AG04449 (cell line): ENCODE measurements at regions not wholly inside any gene's neighbourhood (a gene's known extent, or its start where the extent isn't known, plus 50 kb on each side); places are given as distances from the start of the nearest gene placed in this dataset.

ENCODE experiments used
- CTCF ChIA-PET: fragments of 350-600 bp; formaldehyde crosslinking; extraction: SDS; loops from one replicate; lab custom pipeline; 2021; ENCODE audit warnings: antibody characterized with exemption; lab: Yijun Ruan, JAX
- POLR2A ChIA-PET: fragments of 400-600, 350-600 bp; formaldehyde crosslinking; extraction: SDS; loops from one replicate; lab custom pipeline; 2020; ENCODE audit warnings: antibody characterized with exemption, inconsistent platforms; lab: Yijun Ruan, JAX
- DNase-seq: peaks from one replicate; pipeline ENCODE4 v3.0.0-alpha.2; 2010; ENCODE audit warnings: low read depth, low spot score
- H3K4me3 ChIP-seq: 2 replicates; pipeline ENCODE4 v1.5.1; 2011; ENCODE audit warnings: low read depth, mild to moderate bottlenecking, control low read depth, low read length
- TF ChIP-seq, protein P1 (sequence below): IDR thresholded peaks from one replicate; pipeline ENCODE4 v1.5.1; 2011; ENCODE audit warnings: mild to moderate bottlenecking, moderate library complexity, low read length, control low read depth, inconsistent platforms; ENCODE audit not compliant: insufficient read depth; ENCODE audit errors: missing control alignments

DNA sequence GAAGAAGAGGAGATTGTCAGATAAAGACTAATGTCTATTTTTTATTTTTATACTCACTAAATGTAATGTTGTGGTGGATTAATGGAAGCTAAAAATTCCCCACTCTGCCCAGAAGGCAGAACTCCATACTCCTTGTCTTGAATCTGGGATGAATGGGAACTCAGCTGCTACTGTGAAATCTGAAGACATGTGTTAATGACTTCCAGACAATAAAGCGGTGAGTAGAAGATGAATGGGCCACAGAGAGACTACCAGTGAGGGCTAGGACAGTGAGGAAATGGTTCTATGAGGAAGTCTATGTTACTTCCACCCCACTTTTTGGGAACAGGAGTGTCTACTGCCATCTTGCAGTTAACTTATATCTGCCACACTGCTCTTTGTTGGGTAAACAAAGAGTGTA lies 726.9 kb downstream of the CDH8 start:
- TF ChIP-seq, protein P1, sequence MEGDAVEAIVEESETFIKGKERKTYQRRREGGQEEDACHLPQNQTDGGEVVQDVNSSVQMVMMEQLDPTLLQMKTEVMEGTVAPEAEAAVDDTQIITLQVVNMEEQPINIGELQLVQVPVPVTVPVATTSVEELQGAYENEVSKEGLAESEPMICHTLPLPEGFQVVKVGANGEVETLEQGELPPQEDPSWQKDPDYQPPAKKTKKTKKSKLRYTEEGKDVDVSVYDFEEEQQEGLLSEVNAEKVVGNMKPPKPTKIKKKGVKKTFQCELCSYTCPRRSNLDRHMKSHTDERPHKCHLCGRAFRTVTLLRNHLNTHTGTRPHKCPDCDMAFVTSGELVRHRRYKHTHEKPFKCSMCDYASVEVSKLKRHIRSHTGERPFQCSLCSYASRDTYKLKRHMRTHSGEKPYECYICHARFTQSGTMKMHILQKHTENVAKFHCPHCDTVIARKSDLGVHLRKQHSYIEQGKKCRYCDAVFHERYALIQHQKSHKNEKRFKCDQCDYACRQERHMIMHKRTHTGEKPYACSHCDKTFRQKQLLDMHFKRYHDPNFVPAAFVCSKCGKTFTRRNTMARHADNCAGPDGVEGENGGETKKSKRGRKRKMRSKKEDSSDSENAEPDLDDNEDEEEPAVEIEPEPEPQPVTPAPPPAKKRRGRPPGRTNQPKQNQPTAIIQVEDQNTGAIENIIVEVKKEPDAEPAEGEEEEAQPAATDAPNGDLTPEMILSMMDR = no peak
- CTCF ChIA-PET = no interaction called here
- H3K4me3 ChIP-seq = no peak overlapping the region
- POLR2A ChIA-PET = no interaction called here
- DNase-seq = no peak

DNA sequence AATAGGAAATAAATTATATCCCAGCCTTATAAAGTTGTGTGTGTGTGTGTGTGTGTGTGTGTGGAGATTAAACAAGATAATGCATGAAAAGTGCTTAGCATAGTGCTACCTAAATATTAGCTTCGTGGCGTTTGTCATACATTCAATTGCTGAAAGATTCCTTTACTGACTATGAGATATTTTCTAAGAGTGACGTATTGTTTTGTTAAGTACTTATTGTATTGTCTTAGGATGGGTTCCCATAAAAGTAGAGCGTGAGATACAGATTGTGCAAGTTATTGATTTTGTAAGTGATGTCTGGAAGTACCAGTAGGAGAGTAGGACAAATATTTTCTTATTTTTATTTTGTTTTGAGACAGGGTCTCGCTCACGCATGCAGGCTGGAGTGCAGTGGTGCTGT lies 730.0 kb downstream of the CDH8 start:
- no peak for DNase-seq
- no peak overlapping the region for H3K4me3 ChIP-seq
- TF ChIP-seq, protein P1 = no peak
- ChIA-PET POLR2A (no interaction called here), CTCF (no interaction called here)

DNA sequence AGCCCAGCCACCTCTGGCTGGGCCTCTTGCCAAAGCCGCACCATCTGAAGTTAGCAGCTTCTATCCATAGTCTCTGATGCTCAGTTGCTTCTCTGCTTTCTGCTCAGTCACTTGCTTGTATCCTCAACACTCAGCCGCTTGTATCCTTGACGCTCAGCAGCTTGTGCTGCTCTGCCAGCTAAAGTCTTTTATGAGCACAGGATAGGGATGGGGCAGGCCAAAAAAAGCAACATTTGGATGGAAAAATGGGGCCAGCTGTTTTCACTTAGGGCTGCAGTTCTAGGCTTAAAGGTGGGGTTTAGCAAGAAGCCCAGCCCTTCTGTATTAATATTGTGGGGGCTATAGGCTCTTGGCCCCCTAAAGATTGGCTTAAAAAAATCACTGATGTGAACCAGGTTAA lies 739.4 kb downstream of the CDH8 start:
- H3K4me3 ChIP-seq = no peak overlapping the region
- TF ChIP-seq, protein P1 = no peak
- DNase-seq = no peak
- ChIA-PET POLR2A (no interaction called here), CTCF (no interaction called here)

DNA sequence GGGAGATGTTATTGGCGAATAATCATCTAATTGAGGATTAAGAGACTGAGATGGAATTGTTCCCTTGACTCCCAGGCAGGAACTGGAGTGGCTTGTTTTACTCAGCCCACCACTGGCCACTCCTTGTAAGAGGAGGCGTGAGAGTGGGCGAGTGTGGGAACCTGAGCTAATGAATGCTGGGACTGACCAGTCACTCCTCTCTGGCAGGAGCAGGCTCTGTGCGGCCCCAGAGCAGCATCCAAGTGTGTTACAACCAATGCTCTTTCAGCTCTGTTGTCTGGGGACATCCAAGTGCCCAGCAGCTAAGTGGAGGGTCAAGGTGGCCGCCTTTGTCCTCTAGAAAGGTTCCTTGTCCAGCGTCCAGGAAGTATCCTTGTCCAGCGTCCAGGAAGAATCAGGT lies 739.9 kb downstream of the CDH8 start:
- CTCF ChIA-PET = no interaction called here
- TF ChIP-seq, protein P1 = no peak
- DNase-seq = no peak
- H3K4me3 ChIP-seq = no peak overlapping the region
- POLR2A ChIA-PET = no interaction called here

DNA sequence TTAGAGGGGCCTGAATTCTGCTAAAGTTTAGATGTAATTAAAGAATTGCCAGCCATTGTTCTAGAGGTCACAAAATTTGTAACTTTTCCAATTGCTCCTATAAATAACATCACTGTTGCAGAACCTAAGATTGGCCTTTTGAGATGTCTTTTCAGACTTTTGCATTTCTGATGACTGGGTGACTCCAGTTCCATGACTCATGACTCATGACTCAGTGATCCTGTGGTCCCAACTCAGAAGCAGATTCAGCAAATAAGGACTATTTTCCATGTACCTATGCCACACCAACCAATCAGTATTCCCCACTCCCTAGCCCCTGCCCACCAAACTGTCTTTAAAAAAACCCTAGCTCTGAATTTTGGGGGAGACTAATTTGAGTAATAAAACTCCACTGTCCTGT lies 740.9 kb downstream of the CDH8 start:
- H3K4me3 ChIP-seq = no peak overlapping the region
- no peak for DNase-seq
- CTCF ChIA-PET = no interaction called here
- POLR2A ChIA-PET = no interaction called here
- TF ChIP-seq, protein P1 = no peak

DNA sequence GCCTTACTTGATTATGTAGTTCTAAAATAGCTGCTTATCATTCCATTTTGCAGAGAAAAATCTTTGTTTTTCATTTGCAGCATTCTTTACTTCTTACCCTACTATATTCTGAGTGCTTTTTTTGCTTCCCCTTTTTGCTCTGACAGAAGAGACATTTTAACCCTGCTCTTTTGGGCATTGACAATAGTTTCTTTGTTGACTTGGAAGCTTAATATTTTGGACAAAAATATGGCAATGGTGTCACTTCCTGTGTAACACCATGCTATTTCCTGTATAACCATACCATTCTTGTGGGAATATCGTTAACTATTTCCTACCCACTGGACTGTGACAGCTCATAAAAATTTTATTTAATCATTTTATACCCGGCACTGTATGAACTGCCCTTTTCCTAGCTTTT lies 747.1 kb downstream of the CDH8 start:
- DNase-seq = no peak
- POLR2A ChIA-PET = no interaction called here
- no peak overlapping the region for H3K4me3 ChIP-seq
- TF ChIP-seq, protein P1 = no peak
- CTCF ChIA-PET = no interaction called here
